GM19351 (cell line): ENCODE measurements at regions not wholly inside any gene's neighbourhood (a gene's known extent, or its start where the extent isn't known, plus 50 kb on each side); places are given as distances from the start of the nearest gene placed in this dataset.
A peak's percentile ranks its signal among the peaks of the same experiment; 100 is the strongest.

Source experiments
- ATAC-seq: cut with Tn5 transposase; IDR thresholded peaks from one replicate; pipeline ENCODE4 v1.9.1; 2021; ENCODE audit warnings: mild to moderate bottlenecking, moderate library complexity; ENCODE audit not compliant: unreplicated experiment

- no peak for ATAC-seq
Observed at GRCh38 chr4:37054531-37055077, 189.9 kb upstream of the NWD2 start.

- no peak for ATAC-seq
Observed at GRCh38 chr4:37058826-37059225, 185.7 kb upstream of the NWD2 start.

GRCh38 chr4:37066159-37066558 is 178.4 kb upstream of the NWD2 start:
- ATAC-seq: no peak

GRCh38 chr4:37068580-37068979 is 176.0 kb upstream of the NWD2 start:
- no peak for ATAC-seq

- no peak for ATAC-seq
Observed at GRCh38 chr4:37070041-37070440, 174.5 kb upstream of the NWD2 start.

- no peak for ATAC-seq
Observed at GRCh38 chr4:37071576-37071975, 173.0 kb upstream of the NWD2 start.

- no peak for ATAC-seq
Observed at GRCh38 chr4:37073226-37073840, 171.2 kb upstream of the NWD2 start.

GRCh38 chr4:37082912-37083311 is 161.6 kb upstream of the NWD2 start:
- ATAC-seq: no peak

- no peak for ATAC-seq
Observed at GRCh38 chr4:37095925-37096324, 148.6 kb upstream of the NWD2 start.

- ATAC-seq: no peak
Observed at GRCh38 chr4:37101182-37101581, 143.4 kb upstream of the NWD2 start.

- no peak for ATAC-seq
Observed at GRCh38 chr4:37101686-37102085, 142.9 kb upstream of the NWD2 start.

GRCh38 chr4:37109756-37110155 is 134.8 kb upstream of the NWD2 start:
- ATAC-seq: no peak

GRCh38 chr4:37124800-37125199 is 119.7 kb upstream of the NWD2 start:
- no peak for ATAC-seq

GRCh38 chr4:37126051-37126450 is 118.5 kb upstream of the NWD2 start:
- ATAC-seq: no peak

GRCh38 chr4:37130465-37130864 is 114.1 kb upstream of the NWD2 start:
- no peak for ATAC-seq

GRCh38 chr4:37132351-37132974 is 112.1 kb upstream of the NWD2 start:
- ATAC-seq: peak; percentile 47

- no peak for ATAC-seq
Observed at GRCh38 chr4:37132975-37133360, 111.6 kb upstream of the NWD2 start.

GRCh38 chr4:37138019-37138653 is 106.4 kb upstream of the NWD2 start:
- peak; percentile 66 for ATAC-seq

- peak; percentile 50 for ATAC-seq
Observed at GRCh38 chr4:37138789-37139188, 105.8 kb upstream of the NWD2 start.

GRCh38 chr4:37139987-37140386 is 104.6 kb upstream of the NWD2 start:
- no peak for ATAC-seq

- ATAC-seq: no peak
Observed at GRCh38 chr4:37146260-37146659, 98.3 kb upstream of the NWD2 start.

GRCh38 chr4:37157476-37158167 is 86.9 kb upstream of the NWD2 start:
- ATAC-seq: no peak
